ENCODE measurements at regions not wholly inside any gene's neighbourhood (a gene's known extent, or its start where the extent isn't known, plus 50 kb on each side); places are given as distances from the start of the nearest gene placed in this dataset.

DNA sequence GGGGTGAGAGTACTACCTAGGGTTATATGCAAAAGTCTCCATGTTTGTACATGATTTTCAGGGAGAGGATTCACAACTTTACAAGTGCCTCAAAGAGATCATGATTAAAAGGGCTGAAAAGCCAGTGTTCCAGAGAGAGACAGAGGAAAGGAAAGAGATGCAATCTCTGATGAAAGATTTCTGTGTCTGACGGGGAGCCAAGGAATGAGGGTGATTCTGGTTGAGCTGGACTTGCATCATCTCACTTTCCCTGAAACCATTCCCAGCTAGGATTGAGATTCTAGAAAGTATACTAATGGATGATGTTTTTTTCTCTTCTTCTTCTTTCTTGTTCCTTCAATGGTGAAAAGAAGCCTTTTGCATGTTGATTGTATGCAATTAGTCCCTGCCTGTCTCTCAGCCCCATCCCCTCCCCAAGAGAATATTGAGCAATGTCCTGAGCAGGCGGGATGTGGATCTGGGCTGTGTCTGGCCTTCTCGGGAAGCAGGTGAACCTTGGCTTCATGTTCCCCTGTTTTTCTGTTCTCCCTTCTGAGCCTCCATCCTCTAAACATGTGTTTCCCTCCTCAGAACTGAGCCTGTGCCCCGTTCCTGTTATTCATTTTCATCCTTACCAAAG is 186.1 kb downstream of the ZNF365 start:
- Histone ChIP-seq H3K27me3 (no peaks in the 10 kb centered on the region), H3K9me3 (no peaks in the 10 kb centered on the region), H3K27ac (peak overlapping the region in 1 of 4 donors; percentile 9), H3K4me3 (no peak overlapping the region), H3K36me3 (no peaks in the 10 kb centered on the region), H3K4me1 (no peaks in the 10 kb centered on the region)
- DNase-seq, result no peak
- TF ChIP-seq, protein P1, sequence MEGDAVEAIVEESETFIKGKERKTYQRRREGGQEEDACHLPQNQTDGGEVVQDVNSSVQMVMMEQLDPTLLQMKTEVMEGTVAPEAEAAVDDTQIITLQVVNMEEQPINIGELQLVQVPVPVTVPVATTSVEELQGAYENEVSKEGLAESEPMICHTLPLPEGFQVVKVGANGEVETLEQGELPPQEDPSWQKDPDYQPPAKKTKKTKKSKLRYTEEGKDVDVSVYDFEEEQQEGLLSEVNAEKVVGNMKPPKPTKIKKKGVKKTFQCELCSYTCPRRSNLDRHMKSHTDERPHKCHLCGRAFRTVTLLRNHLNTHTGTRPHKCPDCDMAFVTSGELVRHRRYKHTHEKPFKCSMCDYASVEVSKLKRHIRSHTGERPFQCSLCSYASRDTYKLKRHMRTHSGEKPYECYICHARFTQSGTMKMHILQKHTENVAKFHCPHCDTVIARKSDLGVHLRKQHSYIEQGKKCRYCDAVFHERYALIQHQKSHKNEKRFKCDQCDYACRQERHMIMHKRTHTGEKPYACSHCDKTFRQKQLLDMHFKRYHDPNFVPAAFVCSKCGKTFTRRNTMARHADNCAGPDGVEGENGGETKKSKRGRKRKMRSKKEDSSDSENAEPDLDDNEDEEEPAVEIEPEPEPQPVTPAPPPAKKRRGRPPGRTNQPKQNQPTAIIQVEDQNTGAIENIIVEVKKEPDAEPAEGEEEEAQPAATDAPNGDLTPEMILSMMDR (IDR thresholded peaks at IDR 0.05), result no peak
- no peak for TF ChIP-seq POLR2A (IDR thresholded peaks at IDR 0.05)

- no peaks in the 10 kb centered on the region for H3K36me3 ChIP-seq
- no peak overlapping the region for H3K27ac ChIP-seq
- H3K27me3 ChIP-seq, result no peaks in the 10 kb centered on the region
- no peak for DNase-seq
- H3K4me1 ChIP-seq, result no peaks in the 10 kb centered on the region
- no peak for TF ChIP-seq POLR2A (IDR thresholded peaks at IDR 0.05)
- TF ChIP-seq, protein P1 (IDR thresholded peaks at IDR 0.05), result no peak
- no peaks in the 10 kb centered on the region for H3K9me3 ChIP-seq
- H3K4me3 ChIP-seq, result no peak overlapping the region
Observed at GRCh38 chr10:62561151-62561550, 187.0 kb downstream of the ZNF365 start.

DNA sequence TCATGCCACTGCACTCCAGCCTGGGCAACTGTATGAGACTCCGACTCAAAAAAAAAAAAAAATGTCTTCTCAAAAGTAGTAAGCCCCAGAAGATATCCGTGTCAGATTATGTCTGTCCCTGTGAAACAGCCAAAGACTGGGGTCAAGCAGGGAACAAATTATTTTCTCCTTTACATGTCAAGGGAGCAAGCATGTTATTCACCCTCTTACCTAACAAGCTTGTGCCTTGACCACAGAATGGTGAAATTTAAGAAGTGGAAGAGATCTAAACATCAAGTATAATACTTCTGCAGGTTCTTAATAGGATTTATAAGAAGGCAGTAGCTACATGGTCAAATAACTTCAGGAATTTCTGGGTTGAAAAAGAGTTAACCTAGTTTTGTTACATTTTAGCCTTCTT is 187.9 kb downstream of the ZNF365 start:
- no peak for DNase-seq
- H3K36me3 ChIP-seq, result no peaks in the 10 kb centered on the region
- no peak overlapping the region for H3K4me3 ChIP-seq
- no peaks in the 10 kb centered on the region for H3K4me1 ChIP-seq
- H3K27me3 ChIP-seq, result no peaks in the 10 kb centered on the region
- no peaks in the 10 kb centered on the region for H3K9me3 ChIP-seq
- H3K27ac ChIP-seq, result no peak overlapping the region
- TF ChIP-seq, protein P1 (IDR thresholded peaks at IDR 0.05), result no peak
- no peak for TF ChIP-seq POLR2A (IDR thresholded peaks at IDR 0.05)

DNA sequence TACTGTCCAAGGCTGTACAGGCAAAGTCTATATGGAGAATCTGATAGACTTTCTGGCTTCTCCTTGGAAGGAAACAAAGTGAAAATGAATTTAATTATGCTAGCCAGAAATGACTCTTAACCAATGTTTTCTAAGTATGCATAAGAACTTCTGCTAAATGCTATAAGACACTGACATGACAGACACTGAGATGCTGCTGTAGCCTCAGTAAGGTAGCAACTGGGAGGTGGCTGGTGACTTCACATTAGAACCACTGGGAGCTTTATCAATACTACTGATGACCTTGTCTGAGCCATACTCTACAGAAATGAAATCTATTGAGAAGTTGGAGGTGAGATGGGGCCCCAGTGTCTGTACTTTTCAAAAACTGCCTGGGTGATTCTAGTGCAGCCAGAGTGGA is 188.6 kb downstream of the ZNF365 start:
- TF ChIP-seq POLR2A (IDR thresholded peaks at IDR 0.05), result no peak
- TF ChIP-seq, protein P1 (IDR thresholded peaks at IDR 0.05), result no peak
- Histone ChIP-seq H3K4me1 (no peaks in the 10 kb centered on the region), H3K36me3 (no peaks in the 10 kb centered on the region), H3K9me3 (no peaks in the 10 kb centered on the region), H3K4me3 (no peak overlapping the region), H3K27ac (peak overlapping the region in 1 of 4 donors; percentile 17), H3K27me3 (no peaks in the 10 kb centered on the region)
- no peak for DNase-seq

GRCh38 chr10:62573929-62574328 is 199.8 kb downstream of the ZNF365 start:
- H3K27me3 ChIP-seq, result no peaks in the 10 kb centered on the region
- no peak for TF ChIP-seq POLR2A (IDR thresholded peaks at IDR 0.05)
- TF ChIP-seq, protein P1 (IDR thresholded peaks at IDR 0.05), result no peak
- no peak overlapping the region for H3K4me3 ChIP-seq
- no peak overlapping the region for H3K27ac ChIP-seq
- H3K4me1 ChIP-seq, result no peaks in the 10 kb centered on the region
- H3K36me3 ChIP-seq, result no peaks in the 10 kb centered on the region
- no peak for DNase-seq
- H3K9me3 ChIP-seq, result no peaks in the 10 kb centered on the region

DNA sequence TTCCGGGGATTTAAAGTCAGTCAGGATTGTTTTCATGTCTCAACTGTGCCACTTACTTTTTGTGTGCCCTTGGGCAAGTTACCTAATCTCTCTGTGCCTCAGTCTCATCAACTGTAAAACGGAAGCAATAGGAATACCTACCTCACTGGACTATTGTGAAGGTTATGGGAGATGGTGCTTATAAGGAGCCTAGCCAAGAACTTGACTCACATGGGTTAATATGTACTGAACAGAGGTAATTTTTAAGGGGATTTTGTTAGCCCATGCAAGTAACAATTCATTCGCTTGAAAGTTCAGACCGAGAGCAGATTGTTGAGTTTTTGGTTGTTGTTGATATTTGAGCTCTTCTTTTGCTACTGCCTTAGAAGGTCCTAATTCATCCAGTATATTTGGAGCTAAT is 202.9 kb downstream of the ZNF365 start:
- H3K36me3 ChIP-seq, result no peaks in the 10 kb centered on the region
- H3K27ac ChIP-seq, result no peak overlapping the region
- TF ChIP-seq POLR2A (IDR thresholded peaks at IDR 0.05), result no peak
- TF ChIP-seq, protein P1 (IDR thresholded peaks at IDR 0.05), result no peak
- no peaks in the 10 kb centered on the region for H3K9me3 ChIP-seq
- no peak for DNase-seq
- H3K4me3 ChIP-seq, result no peak overlapping the region
- no peaks in the 10 kb centered on the region for H3K27me3 ChIP-seq
- H3K4me1 ChIP-seq, result no peaks in the 10 kb centered on the region

Data from Peyer's patch (tissue), 4 donors.